ENCODE measurements at regions not wholly inside any gene's neighbourhood (a gene's known extent, or its start where the extent isn't known, plus 50 kb on each side); places are given as distances from the start of the nearest gene placed in this dataset.

DNA sequence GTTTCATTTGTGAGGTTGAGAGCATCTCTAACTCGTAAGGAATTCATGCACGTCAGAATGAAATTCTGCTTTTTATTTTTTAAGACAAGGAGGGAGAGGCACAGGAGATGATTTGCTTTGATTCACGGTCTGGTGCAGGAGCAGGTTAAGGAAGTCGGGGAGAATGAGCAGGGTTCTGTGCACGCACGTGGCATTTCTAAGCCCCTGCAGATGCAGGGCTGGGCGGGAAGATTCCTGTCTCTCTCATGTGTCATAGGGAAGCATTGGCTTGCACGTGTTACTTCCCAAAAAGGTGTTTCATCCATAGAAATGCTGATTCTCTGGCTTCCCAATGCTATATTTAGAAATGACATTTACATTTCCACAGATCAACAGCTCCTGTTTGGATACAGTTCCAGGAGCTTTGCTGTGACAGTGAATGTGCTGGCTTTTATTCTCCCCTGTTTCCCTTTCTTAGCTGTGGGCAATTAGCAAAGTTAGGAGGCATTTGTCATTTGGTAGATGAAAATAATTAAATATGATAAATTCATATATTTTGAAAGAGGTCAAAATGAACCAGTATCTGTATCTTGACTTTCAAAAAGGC, 119.7 kb upstream of the ZFP64 start:
- ChIA-PET POLR2A (ENCODE audit: unreplicated experiment) (no interaction called here), CTCF (no interaction called here)
- H3K27me3 ChIP-seq (ENCODE audit: insufficient read depth, low read depth), result peaks cover 72% of the 10 kb centered on the region

DNA sequence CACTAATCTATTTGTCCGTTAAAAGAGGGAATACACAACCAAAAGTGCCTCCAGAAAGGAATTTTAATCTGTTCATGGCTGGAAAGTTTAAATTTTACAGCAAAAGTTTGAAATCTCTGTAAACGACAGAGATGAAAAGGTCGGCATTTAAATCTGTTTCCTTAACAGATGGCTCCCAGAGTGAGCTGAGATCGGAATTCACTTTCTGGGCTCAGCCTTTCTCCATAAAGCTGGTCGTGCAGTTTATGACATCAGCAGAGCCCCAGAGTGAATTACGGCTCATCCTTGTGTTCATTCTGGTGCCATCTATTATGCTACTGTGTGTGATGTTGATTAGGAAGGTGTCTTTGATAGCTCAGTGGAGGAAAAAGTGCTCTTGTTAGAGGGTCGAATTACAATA, 117.6 kb upstream of the ZFP64 start:
- H2AFZ ChIP-seq, result no peak overlapping the region
- no peaks in the 10 kb centered on the region for H3K4me1 ChIP-seq (replicated peaks; ENCODE audit: insufficient read depth)
- DNase-seq, result no peak
- peaks cover 76% of the 10 kb centered on the region for H3K27me3 ChIP-seq (ENCODE audit: insufficient read depth, low read depth)
- no peaks in the 10 kb centered on the region for H4K20me1 ChIP-seq (ENCODE audit: insufficient read depth)
- no peak overlapping the region for H3K27ac ChIP-seq
- H3K9me3 ChIP-seq (ENCODE audit: insufficient read depth, low read depth), result no peaks in the 10 kb centered on the region
- BruUV-seq (replicated peaks), result no TSS peak
- no peaks in the 10 kb centered on the region for H3K9me2 ChIP-seq (ENCODE audit: insufficient read depth)
- CTCF ChIA-PET, result no interaction called here
- no peaks in the 10 kb centered on the region for H3F3A ChIP-seq (ENCODE audit: insufficient read depth, low read depth)
- H3K4me3 ChIP-seq, result no peak overlapping the region
- H3K4me2 ChIP-seq, result no peak overlapping the region
- 0 out of 2 replicates have a peak, but pooled peaks have one; percentile 17 for TF ChIP-seq EZH2 (IDR thresholded peaks at IDR 0.05; ENCODE audit: low read depth)
- TF ChIP-seq, protein P1, sequence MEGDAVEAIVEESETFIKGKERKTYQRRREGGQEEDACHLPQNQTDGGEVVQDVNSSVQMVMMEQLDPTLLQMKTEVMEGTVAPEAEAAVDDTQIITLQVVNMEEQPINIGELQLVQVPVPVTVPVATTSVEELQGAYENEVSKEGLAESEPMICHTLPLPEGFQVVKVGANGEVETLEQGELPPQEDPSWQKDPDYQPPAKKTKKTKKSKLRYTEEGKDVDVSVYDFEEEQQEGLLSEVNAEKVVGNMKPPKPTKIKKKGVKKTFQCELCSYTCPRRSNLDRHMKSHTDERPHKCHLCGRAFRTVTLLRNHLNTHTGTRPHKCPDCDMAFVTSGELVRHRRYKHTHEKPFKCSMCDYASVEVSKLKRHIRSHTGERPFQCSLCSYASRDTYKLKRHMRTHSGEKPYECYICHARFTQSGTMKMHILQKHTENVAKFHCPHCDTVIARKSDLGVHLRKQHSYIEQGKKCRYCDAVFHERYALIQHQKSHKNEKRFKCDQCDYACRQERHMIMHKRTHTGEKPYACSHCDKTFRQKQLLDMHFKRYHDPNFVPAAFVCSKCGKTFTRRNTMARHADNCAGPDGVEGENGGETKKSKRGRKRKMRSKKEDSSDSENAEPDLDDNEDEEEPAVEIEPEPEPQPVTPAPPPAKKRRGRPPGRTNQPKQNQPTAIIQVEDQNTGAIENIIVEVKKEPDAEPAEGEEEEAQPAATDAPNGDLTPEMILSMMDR (conservative IDR thresholded peaks at IDR 0.05), result no peak
- no peaks in the 10 kb centered on the region for H3K36me3 ChIP-seq (ENCODE audit: low read depth)
- intact Hi-C loops (cut with micrococcal nuclease; ENCODE audit: unreplicated experiment), result no loop called here
- POLR2A ChIA-PET (ENCODE audit: unreplicated experiment), result no interaction called here
- H3K79me2 ChIP-seq (ENCODE audit: low read depth), result no peaks in the 10 kb centered on the region

More for the DNA sequence above, 119.7 kb upstream of the ZFP64 start:
- Histone ChIP-seq H3K36me3 (ENCODE audit: low read depth) (no peaks in the 10 kb centered on the region), H4K20me1 (ENCODE audit: insufficient read depth) (no peaks in the 10 kb centered on the region), H2AFZ (no peak overlapping the region), H3K9me3 (ENCODE audit: insufficient read depth, low read depth) (no peaks in the 10 kb centered on the region), H3K4me2 (no peak overlapping the region), H3K9me2 (ENCODE audit: insufficient read depth) (no peaks in the 10 kb centered on the region), H3K27ac (no peak overlapping the region), H3F3A (ENCODE audit: insufficient read depth, low read depth) (no peaks in the 10 kb centered on the region), H3K4me1 (replicated peaks; ENCODE audit: insufficient read depth) (no peaks in the 10 kb centered on the region), H3K4me3 (no peak overlapping the region), H3K79me2 (ENCODE audit: low read depth) (no peaks in the 10 kb centered on the region)
- TF ChIP-seq, protein P1 (conservative IDR thresholded peaks at IDR 0.05), result no peak
- DNase-seq, result no peak
- intact Hi-C loops (cut with micrococcal nuclease; ENCODE audit: unreplicated experiment), result loop anchor here (5.0 kb wide), 1 partner anchor 1886 kb away; no protein-coding TSS in a partner anchor
- no TSS peak for BruUV-seq (replicated peaks)

DNA sequence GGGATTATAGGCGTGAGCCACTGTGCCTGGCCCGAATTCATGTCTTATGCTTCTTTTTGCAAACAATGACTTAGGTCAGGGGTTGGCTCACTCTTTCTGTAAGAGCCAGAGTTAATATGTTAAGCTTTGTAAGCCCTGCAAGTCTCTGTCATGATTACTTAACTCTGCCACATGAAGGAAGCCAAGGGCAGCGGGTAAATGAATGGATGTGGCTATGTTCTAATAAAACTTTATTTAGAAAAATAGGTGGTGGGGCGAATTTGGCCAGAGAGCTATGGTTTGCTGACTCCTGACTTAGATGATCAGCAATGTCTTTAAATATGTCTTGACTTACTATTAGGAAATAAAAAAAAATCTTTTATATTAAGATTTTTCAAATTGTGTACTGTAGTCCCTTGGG, 114.9 kb upstream of the ZFP64 start:
- intact Hi-C loops (cut with micrococcal nuclease; ENCODE audit: unreplicated experiment), result no loop called here
- no peak for DNase-seq
- Histone ChIP-seq H3F3A (ENCODE audit: insufficient read depth, low read depth) (no peaks in the 10 kb centered on the region), H4K20me1 (ENCODE audit: insufficient read depth) (no peaks in the 10 kb centered on the region), H3K36me3 (ENCODE audit: low read depth) (no peaks in the 10 kb centered on the region), H3K9me3 (ENCODE audit: insufficient read depth, low read depth) (no peaks in the 10 kb centered on the region), H2AFZ (no peak overlapping the region), H3K9me2 (ENCODE audit: insufficient read depth) (no peaks in the 10 kb centered on the region), H3K4me1 (replicated peaks; ENCODE audit: insufficient read depth) (no peaks in the 10 kb centered on the region), H3K4me3 (no peak overlapping the region), H3K4me2 (no peak overlapping the region), H3K79me2 (ENCODE audit: low read depth) (no peaks in the 10 kb centered on the region), H3K27me3 (ENCODE audit: insufficient read depth, low read depth) (peaks cover 95% of the 10 kb centered on the region), H3K27ac (no peak overlapping the region)
- ChIA-PET POLR2A (ENCODE audit: unreplicated experiment) (no interaction called here), CTCF (no interaction called here)
- TF ChIP-seq, protein P1 (conservative IDR thresholded peaks at IDR 0.05), result no peak
- TF ChIP-seq EZH2 (IDR thresholded peaks at IDR 0.05; ENCODE audit: low read depth), result no peak
- no TSS peak for BruUV-seq (replicated peaks)

Measured in PC-9 (cell line).